ENCODE measurements at regions not wholly inside any gene's neighbourhood (a gene's known extent, or its start where the extent isn't known, plus 50 kb on each side); places are given as distances from the start of the nearest gene placed in this dataset.

GRCh38 chr3:101042996-101043686 is 49.9 kb upstream of the ABI3BP start:
- TF ChIP-seq POLR2A (IDR thresholded peaks at IDR 0.05) (no peak), CTCF (IDR thresholded peaks at IDR 0.05) (no peak), EP300 (IDR thresholded peaks at IDR 0.05) (no peak), POLR2AphosphoS5 (IDR thresholded peaks at IDR 0.05) (no peak)
